Testis (tissue), 2 donors: ENCODE measurements at regions not wholly inside any gene's neighbourhood (a gene's known extent, or its start where the extent isn't known, plus 50 kb on each side); places are given as distances from the start of the nearest gene placed in this dataset.

Experiments used
- DNase-seq: peaks from one replicate; pipeline ENCODE4 v3.0.0-alpha.2; 2019
- H3K27ac ChIP-seq, 2 donors: fragments of 200-600 bp; sonication (generic); one replicate each; pipeline ENCODE4 v1.5.1; 2019
- H3K27me3 ChIP-seq: fragments of 200-600 bp; sonication (generic); one replicate; pipeline ENCODE4 v1.5.1; 2019
- H3K36me3 ChIP-seq: fragments of 200-600 bp; sonication (generic); one replicate; pipeline ENCODE4 v1.5.1; 2017; ENCODE audit warnings: low read depth; ENCODE audit errors: missing control alignments
- H3K4me1 ChIP-seq: fragments of 200-600 bp; sonication (generic); one replicate; pipeline ENCODE4 v1.5.1; 2019
- H3K4me3 ChIP-seq, 2 donors: fragments of 200-600 bp; sonication (generic); one replicate each; pipeline ENCODE4 v1.5.1; 2017 to 2019
- H3K9me3 ChIP-seq: fragments of 200-600 bp; sonication (generic); one replicate; pipeline ENCODE4 v1.5.1; 2017
- POLR2A ChIP-seq: fragments of 450-650 bp; IDR thresholded peaks from one replicate; pipeline ENCODE4 v1.6.1; 2017; ENCODE audit warnings: antibody characterized with exemption, mild to moderate bottlenecking, moderate library complexity
- whole genome bisulfite sequencing, 2 donors: methylation state at CpG; one replicate each; pipeline ENCODE4 v1.1.5; 2018; 5-methylcytosine and 5-hydroxymethylcytosine counted together
- intact Hi-C: fragments of 100-400 bp; cut with DNase I; formaldehyde crosslinking; loops from one replicate; pipeline ENCODE4 v1.15.1; 2023; ENCODE audit warnings: low total_unique reads
- TF ChIP-seq, protein P1 (sequence below), 3 experiments: fragments of 450-650 bp in 2 of 3; fragments of 200-600 bp in 1 of 3; sonication (generic) in 1 of 3; IDR thresholded peaks; one replicate each; pipeline ENCODE4 v1.5.1; 2016 to 2019; ENCODE audit warnings: antibody characterized with exemption in 3 of 3, mild to moderate bottlenecking in 2 of 3, moderate library complexity in 1 of 3

DNA sequence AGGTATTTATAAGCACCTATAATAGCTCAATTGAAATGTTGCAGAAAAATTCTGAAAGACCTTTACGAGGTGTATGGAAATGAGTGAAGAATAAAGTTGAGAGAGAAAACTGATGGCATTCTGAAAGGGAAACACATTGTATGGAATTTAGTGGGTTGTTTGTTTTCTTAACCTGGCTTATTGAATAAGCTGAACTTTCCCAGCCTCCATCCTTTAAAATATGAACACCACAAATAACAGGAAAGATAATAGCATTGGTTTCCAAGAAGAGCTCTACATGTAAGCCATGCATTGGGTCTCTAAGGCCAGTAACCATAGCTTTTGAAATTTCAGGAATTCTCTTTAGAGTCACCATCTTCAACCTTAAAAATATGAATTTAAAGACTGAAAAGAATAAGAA lies 709.0 kb downstream of the USP25 start:
- 90 to 96% methylated on average over 1 of the region's 1 CpG for WGBS, 2 donors
- H3K27ac ChIP-seq: no peak overlapping the region
- no peaks in the 10 kb centered on the region for H3K27me3 ChIP-seq
- no peaks in the 10 kb centered on the region for H3K4me1 ChIP-seq
- TF ChIP-seq POLR2A: no peak
- TF ChIP-seq, protein P1, sequence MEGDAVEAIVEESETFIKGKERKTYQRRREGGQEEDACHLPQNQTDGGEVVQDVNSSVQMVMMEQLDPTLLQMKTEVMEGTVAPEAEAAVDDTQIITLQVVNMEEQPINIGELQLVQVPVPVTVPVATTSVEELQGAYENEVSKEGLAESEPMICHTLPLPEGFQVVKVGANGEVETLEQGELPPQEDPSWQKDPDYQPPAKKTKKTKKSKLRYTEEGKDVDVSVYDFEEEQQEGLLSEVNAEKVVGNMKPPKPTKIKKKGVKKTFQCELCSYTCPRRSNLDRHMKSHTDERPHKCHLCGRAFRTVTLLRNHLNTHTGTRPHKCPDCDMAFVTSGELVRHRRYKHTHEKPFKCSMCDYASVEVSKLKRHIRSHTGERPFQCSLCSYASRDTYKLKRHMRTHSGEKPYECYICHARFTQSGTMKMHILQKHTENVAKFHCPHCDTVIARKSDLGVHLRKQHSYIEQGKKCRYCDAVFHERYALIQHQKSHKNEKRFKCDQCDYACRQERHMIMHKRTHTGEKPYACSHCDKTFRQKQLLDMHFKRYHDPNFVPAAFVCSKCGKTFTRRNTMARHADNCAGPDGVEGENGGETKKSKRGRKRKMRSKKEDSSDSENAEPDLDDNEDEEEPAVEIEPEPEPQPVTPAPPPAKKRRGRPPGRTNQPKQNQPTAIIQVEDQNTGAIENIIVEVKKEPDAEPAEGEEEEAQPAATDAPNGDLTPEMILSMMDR (IDR thresholded peaks at IDR 0.05): no peak
- H3K36me3 ChIP-seq: no peaks in the 10 kb centered on the region
- H3K4me3 ChIP-seq: no peak overlapping the region
- no peaks in the 10 kb centered on the region for H3K9me3 ChIP-seq
- intact Hi-C loops: no loop called here
- no peak for DNase-seq

DNA sequence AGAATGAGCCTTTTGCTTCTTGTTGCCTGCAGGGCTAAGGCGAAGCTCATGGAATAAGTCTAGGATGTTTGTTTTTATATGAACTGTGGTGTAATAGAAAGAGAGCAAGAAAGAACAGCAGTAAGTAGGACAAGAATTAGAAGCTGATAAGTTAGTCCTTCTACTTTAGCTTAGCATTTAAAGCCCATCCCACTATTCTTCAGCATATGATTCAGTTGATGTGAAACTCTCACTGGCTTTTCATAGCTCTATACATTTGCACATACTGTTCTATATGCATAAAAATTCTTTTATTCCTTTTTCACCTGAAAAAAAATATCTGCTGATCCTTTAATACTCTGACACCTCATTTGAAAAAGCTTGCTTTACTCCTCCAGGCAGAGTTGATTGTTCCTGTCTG lies 712.0 kb downstream of the USP25 start:
- H3K27me3 ChIP-seq: no peaks in the 10 kb centered on the region
- no peaks in the 10 kb centered on the region for H3K36me3 ChIP-seq
- no peak overlapping the region for H3K4me3 ChIP-seq
- WGBS, 2 donors: 57 to 71% methylated on average over 1 of the region's 1 CpG
- TF ChIP-seq, protein P1 (IDR thresholded peaks at IDR 0.05): no peak
- TF ChIP-seq POLR2A: no peak
- no peak overlapping the region for H3K27ac ChIP-seq
- intact Hi-C loops: no loop called here
- no peak for DNase-seq
- no peaks in the 10 kb centered on the region for H3K4me1 ChIP-seq
- H3K9me3 ChIP-seq: no peaks in the 10 kb centered on the region

DNA sequence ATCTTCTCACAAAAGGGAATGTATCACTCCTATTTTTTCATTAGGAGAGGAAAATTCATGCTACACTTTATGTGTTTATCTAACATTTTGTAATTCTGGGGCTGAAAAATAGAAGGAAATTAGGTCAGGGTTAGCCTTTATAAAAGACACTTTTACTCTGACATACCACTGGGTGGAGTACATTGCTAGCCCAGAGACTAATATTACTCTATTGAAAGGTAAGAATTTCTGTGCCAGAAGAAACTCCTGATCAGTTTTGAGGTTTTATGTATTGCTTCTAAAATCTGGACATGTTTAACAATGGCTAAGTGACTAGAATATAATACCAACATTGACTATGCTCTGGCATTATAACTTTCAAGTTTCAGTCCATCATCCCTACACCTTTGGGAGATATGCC lies 724.6 kb downstream of the USP25 start:
- no peaks in the 10 kb centered on the region for H3K9me3 ChIP-seq
- H3K27ac ChIP-seq: peak overlapping the region in 1 of 2 donors; percentile 1
- no peaks in the 10 kb centered on the region for H3K27me3 ChIP-seq
- peaks cover 8% of the 10 kb centered on the region for H3K4me1 ChIP-seq
- H3K4me3 ChIP-seq: no peak overlapping the region
- DNase-seq: no peak
- no peak for TF ChIP-seq POLR2A
- TF ChIP-seq, protein P1 (IDR thresholded peaks at IDR 0.05): no peak
- intact Hi-C loops: no loop called here
- no peaks in the 10 kb centered on the region for H3K36me3 ChIP-seq

DNA sequence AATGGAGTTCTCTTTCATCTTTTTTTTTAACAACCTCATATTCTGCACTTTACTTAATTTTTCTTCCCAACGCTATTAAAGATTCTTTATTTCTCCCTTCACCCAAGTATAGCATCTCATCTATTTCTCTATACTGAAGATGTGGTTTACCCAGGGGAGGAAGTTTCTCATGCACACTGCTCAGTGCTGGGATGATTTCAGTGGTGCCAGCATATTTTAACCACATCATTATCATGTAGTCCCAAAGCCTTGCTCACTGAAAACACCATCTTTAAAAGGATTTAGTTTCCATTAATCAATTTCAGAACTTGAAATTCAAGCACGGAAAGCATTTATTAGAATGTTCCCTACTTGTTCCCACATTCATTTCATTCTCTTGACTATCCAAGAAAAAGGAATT lies 725.7 kb downstream of the USP25 start:
- WGBS, 2 donors: 75 to 78% methylated on average over 2 of the region's 2 CpGs
- DNase-seq: no peak
- no peak overlapping the region for H3K4me3 ChIP-seq
- H3K36me3 ChIP-seq: no peaks in the 10 kb centered on the region
- no peaks in the 10 kb centered on the region for H3K9me3 ChIP-seq
- TF ChIP-seq, protein P1 (IDR thresholded peaks at IDR 0.05): no peak
- TF ChIP-seq POLR2A: no peak
- no peak overlapping the region for H3K27ac ChIP-seq
- H3K27me3 ChIP-seq: no peaks in the 10 kb centered on the region
- intact Hi-C loops: no loop called here
- H3K4me1 ChIP-seq: peaks cover 8% of the 10 kb centered on the region

DNA sequence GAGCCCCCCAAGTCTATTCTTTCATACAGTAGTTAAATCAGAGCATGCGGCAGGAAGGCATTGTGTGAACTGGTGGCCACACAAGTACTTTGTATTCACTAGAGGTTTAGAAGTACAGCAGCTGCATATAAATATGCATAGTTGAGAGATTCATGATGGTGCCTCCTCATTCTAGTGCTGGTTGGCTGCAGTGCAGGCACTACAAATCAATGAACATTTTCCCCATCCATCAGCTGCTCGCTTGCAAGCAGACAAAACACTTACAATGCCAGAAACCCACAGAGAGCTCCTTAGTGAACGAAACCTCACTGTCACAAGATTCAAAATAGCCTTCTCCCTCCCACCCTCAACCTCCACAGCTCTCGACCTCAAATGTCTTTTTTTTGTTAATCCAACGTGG lies 726.2 kb downstream of the USP25 start:
- Histone ChIP-seq H3K36me3 (no peaks in the 10 kb centered on the region), H3K4me3 (no peak overlapping the region), H3K27me3 (no peaks in the 10 kb centered on the region), H3K27ac (no peak overlapping the region), H3K9me3 (no peaks in the 10 kb centered on the region), H3K4me1 (peaks cover 8% of the 10 kb centered on the region)
- TF ChIP-seq, protein P1 (IDR thresholded peaks at IDR 0.05): no peak
- TF ChIP-seq POLR2A: no peak
- no peak for DNase-seq
- intact Hi-C loops: no loop called here
- 63 to 64% methylated on average over 5 of the region's 5 CpGs for WGBS, 2 donors
